Stimulated activated CD8-positive, alpha-beta memory T cell treated with anti-CD3 and anti-CD28 coated beads, Interleukin-15, amount 100 ng/mL, for 4 hours (primary cell): ENCODE measurements at regions not wholly inside any gene's neighbourhood (a gene's known extent, or its start where the extent isn't known, plus 50 kb on each side); places are given as distances from the start of the nearest gene placed in this dataset.
"Not testable (repeated sequence)": the region's sequence is repeated elsewhere in the genome, so short reads cannot be mapped to it uniquely, and the experiment has no call there.

ENCODE experiments used
- DNase-seq, 2 donors: peaks; one replicate each; pipeline ENCODE4 v3.0.0-alpha.2; 2020; ENCODE audit warnings: low read depth in 2 of 2

DNA sequence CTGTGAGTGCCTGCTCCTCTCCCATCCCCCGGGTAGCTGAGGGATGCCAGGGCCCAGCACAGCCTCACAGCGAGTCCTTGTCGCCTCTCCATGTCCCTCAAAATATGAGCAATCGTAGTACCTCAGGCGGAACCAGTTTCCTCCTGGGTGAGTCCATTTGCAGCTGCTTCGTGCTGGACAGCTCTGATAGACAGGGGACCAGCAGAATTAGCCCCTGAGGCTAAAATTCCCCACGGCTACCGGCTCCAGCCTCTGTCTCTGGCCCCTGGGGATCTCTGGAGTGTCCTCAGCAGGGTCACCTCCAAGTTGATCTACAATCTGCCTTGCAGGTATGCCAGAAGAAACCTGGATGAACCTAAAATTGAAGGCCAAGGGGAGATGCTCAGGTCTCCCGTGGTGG, 115.8 kb upstream of the FBXL7 start:
- no peak for DNase-seq

DNA sequence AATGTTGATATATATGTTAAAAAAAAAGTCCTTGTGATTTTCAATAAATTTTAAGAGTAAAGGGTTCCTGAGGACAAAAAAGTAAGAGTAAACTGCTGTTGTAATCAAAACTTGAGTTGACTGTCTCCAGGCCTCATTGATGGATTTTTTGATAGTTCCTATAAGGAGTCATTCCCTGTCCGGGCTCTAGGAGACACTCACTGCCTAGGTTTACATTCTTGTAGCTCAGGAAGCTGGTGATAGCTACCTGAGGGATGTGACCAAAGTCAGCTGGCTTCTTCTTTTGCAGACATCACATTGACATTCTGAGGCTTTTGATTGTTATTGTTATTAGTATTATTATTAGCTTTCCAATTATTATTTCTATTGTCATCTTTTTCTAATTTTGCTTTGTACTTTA, 116.5 kb upstream of the FBXL7 start:
- no peak for DNase-seq

DNA sequence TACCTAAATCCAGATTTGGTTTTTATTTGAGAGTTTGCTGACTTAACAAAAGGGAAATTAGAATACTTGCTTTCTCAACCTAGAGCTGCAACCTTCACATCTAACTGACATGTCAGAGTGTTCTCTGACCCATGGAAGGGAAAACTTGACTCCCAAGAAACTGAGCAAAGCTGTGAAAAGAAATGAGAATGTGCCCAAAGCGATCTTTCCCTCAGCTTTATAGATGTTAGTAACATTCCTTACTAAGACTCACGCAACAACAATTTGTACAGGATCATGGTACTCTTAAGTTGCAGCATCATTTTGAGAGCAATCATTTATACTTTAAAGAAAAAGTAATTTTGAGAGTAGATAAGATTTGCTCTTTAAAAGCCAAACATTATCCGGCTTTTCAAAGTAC, 117.0 kb upstream of the FBXL7 start:
- DNase-seq: no peak

DNA sequence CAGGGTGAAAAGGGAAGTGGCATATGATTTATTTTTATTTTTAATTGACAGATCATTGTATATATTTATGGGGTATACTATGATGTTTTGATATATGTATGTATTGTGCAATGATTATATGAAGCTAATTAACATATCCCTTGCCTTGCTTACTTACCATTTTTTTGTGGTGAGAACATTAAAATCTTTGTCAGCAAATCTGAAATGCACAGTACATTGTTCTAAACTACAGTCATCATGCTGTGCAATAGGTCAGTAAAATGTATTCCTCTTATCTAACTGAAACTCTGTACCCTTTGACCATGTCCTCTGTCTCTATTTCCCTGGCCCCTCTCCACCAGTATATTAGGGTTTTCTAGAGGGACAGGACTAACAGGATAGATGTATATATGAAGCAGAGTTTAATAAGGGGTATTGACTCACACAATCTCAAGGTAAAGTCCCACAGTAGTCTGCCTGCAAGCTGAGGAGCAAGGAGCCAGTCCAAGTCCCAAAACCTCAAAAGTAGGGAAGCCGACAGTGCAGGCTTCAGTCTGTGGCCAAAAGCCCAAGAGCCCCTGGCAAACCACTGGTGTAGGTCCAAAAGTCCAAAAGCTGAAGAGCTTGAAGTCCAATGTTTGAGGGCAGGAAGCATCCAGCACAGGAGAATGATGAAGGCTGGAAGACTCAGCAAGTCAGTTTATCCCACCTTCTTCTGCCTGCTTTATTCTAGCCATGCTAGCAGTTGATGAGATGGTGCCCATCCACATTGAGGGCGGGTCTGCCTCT, 122.2 kb upstream of the FBXL7 start:
- no peak for DNase-seq

DNA sequence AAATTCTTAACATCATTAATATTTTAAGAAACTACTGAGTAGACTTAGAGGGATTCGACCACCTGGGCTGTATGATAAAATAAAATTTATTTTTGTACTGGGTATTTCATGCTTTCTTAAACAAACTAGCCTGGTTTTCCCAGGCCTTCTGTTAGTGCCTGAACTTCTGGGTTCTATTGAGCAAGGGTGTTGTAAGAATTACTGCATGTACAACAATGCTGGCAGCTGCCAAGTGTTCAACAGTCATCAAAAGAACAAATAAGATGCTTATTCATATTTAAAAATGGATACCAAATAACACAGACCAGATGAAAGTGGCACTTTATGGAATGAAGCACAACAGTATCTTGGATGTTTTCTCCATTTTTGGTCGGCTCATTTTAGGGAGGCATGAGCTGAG, 123.2 kb upstream of the FBXL7 start:
- DNase-seq: no peak

DNA sequence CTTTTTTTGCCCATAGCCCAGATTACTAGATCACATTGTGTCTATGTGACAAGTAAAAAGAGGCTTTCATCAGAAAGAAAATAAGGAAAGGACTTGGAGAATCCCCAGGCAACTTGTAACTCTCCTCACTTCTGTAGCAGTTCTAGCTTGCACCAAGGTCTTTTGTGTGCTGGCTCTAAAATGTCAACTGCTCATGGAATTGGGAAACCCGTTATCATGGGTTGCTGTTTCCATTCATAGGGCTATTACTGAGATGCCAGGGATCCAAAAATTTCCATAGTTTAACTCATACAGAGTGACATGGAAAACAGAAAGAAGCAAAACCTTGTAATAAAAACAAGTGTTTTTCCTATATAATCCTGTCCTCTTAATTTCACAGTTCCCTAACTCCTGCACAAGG, 123.9 kb upstream of the FBXL7 start:
- no peak for DNase-seq

DNA sequence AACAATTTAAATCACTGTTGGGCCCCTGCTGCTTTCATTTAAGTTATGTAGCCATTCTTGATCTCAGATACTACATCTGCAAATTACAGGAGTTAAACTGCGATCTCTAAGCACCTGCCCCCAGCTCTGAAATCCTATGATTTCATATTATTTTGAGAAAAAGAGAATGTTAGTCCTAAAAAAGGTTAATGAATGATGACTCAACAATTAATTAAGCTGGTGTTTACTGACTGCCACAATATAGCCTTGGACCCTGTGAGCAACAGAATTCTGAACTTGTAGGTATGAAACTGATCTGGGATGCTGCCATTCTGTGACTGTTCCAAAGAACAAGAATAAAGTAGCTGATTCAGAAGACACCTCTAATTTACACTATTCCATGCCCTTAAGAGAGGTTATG, 124.4 kb upstream of the FBXL7 start:
- DNase-seq: no peak

DNA sequence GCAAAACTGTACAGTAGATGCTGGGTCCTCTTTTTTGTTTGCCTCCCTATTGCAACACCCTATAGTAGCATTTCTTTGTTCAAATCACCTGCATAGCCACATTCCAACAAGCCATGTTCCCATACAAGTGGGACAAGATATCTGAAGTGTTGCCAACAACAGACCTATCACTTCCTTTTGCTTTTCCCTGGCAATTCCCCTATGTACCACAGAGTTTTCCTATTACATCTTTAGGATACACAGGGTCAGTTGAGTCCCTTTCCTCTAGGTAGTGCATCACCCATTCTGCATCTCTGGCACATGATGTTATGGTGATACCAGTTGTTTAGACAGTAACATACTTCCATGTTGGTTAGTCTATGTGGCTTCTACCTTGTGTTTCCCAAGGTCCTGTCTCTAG, 125.1 kb upstream of the FBXL7 start:
- no peak for DNase-seq

DNA sequence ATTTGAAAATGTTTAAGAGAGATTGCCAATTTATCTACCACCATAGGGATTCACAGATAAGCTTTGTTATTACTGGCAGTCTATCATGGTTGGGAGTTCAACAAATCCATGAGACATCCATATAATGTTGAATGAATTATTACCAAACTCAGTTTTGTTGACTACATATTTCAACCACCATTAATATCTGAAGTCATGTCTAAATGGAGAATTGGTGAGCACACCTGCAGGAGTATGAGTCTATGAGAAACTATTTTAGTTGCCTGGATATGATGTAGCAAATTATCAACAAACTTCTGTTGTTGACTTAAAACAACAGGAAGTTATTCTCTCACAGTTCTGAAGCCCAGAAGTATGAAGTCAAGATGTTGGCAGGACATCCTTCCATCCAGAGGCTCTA, 126.8 kb upstream of the FBXL7 start:
- no peak for DNase-seq

DNA sequence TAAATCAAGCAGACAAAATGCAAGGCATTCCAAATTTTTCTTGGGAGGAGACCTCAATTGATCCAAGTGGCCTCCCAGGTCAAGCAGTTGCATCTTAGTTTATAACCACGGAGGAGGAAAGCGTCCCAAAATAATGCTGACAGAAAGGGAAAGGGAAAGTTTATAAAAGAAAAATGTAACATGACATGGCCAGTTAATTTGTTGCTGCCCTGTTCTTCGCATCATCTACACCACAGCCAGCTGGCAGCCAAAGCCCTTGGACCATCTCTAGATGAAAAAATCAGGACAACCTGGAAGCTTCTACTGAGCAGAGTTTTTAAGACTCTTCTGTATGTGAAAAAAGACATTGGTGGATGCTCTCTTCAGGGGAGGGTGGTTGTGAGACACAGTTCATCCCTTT, 128.8 kb upstream of the FBXL7 start:
- DNase-seq: no peak

DNA sequence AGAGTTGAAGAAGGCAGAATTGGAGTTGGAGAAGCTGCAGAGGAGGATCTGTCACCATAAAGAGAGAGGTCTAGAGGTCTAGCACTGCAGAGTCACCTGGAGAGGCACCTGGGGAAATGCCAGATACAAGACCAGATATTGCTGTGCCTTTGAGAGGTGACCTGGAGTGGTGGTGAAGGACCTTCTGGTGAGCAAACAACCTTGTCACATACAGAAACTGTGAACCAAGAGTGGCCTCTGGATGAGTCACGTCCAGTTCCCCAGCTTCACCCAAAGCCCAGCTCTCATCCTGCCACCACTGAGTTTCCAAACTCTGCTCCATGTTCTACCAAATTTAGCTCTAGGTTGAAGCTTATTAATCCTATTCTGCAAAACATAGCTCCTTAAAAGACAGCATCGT, 131.1 kb upstream of the FBXL7 start:
- no peak for DNase-seq

DNA sequence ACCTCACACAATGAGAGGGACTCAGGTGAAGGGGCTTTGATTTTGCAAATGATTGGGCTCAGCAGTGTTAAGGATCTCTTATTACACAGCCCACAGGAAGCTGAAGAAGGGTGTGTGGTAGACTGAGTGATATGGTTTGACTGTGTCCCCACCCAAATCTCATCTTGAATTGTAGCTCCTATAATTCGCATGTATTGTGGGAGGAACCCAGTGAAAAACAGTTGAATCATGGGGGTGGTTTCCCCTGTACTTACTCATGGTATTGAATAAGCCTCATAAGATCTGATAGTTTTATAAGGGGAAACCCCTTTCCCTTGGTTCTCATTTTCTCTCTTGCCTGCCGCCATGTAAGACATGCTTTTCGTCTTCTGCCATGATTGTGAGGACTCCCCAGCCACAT, 132.5 kb upstream of the FBXL7 start:
- DNase-seq: no peak

DNA sequence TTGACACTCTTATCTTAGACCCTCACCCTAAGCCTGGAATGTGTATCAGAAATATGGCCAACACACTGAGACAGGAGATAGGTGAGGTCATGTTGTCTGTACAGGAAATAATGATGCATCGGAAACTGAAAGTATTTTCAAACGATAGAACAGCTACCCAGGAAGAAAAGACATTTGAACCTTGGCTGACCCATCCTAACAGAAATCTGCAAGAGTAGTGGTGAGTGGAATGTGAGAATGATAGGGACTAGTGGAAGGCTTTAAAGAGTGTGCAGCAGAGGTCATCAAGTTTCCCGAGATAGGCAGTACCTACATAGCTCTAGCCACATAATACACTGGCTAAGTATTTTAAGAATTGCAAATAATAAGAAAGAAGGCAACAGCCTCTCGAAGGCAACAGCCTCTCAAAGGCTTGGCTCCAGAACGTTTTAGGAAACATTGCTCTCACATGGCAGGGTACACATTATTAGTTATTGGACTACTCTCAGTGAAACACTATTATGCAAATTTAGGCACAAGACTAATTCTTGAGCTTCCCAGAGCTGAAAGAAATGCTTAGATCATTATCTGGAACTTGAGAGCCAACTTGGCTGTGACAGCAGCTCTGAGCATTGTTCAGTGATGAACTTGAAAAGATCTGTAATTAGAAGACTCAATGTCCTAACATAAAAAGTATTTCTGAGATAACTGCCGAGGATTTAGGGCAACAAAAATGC, 133.1 kb upstream of the FBXL7 start:
- no peak for DNase-seq

DNA sequence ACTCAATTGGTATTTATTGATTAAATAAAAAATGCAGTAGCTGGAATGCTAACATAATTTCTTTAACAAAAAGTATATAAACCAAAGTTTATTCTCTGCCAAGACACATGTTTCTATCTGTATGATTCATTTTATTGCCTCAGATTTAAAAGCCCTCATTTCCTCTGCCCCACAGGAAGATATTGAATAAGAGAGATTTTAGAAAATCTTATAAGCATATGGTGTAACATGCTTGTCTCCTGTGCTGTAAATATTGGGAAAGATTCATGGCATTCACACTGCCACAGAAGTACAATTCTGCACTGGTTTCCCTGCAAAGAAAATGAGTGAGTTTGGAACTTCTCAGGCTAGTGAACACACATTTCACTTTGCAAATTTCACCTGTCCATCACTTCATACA, 134.9 kb upstream of the FBXL7 start:
- no peak for DNase-seq

DNA sequence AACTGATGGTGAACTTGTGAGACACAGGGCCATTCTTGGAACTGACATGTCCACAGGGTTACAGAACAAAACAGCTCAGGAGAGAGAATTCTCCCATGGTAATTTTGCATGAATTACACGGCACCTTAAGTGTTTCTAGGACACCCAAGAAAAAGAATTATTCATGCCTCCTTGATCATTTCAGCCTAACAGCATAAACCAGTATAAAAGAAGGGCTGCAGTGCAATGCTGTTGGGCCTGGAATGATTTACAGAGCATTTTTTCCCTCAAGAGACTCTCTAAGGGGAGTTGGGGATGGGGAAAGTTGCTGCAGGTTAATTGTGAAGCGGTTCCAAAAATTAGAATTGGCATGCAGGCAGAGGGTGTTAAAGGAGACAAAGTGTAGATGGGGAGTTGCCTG, 136.4 kb upstream of the FBXL7 start:
- no peak for DNase-seq

DNA sequence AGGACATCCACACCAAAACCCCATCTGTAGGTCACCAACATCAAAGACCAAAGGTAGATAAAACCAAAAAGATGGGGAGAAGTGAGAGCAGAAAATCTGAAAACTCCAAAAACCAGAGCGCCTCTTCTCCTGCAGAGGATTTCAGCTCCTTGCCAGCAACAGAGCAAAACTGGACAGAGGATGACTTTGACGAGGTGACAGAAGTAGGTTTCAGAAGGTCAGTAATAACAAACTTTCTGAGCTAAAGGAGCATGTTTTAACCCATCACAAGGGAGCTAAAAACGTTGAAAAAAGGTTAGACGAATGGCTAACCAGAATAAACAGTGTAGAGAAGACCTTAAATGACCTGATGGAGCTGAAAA, 142.9 kb upstream of the FBXL7 start:
- not testable (repeated sequence) for DNase-seq

DNA sequence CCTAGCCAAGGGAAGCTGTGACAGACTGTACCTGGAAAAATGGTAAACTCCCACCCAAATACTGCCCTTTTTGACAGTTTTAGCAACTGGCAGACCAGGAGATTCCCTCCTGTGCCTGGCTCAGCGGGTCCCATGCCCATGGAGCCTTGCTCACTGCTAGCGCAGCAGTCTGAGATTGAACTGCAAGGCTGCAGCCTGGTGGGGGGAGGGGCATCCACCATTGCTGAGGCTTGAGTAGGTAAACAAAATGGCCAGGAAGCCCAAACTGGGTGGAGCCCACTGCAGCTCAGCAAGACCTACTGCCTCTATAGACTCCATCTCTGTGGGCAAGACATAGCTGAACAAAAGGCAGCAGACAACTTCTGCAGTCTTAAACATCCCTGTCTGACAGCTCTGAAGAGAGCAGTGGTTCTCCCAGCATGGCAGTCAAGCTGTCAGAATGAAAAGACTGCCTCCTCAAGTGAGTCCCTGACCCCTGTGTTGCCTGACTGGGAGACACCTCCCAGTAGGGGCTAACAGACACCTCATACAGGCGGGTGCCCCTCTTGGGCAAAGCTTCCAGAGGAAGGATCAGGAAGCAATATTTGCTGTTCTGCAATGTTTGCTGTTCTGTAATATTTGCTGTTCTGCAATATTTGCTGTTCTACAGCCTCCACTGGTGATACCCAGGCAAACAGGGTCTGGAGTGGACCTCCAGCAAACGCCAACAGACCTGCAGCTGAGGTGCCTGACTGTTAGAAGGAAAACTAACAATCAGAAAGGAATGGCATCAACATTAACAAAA, 143.5 kb upstream of the FBXL7 start:
- DNase-seq: not testable (repeated sequence)

DNA sequence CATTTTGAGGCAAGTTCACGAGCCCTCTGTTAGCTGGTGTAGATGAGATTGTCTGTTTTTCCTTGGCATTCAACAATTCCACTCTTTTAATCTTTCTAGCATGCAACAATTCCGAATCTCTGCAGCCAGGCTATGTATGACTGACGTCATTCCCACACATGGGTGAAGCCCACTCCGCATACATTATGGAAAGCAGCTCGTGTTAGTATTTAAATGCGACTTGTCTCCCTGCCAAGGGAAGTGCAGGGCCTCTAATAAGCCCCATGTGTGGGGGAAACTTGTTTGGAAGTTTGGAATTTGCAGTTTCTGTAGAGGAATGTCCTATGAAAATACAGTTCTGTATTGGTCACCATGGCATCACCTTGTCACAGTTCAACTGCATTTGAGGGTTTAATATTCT, 146.0 kb upstream of the FBXL7 start:
- DNase-seq: no peak

DNA sequence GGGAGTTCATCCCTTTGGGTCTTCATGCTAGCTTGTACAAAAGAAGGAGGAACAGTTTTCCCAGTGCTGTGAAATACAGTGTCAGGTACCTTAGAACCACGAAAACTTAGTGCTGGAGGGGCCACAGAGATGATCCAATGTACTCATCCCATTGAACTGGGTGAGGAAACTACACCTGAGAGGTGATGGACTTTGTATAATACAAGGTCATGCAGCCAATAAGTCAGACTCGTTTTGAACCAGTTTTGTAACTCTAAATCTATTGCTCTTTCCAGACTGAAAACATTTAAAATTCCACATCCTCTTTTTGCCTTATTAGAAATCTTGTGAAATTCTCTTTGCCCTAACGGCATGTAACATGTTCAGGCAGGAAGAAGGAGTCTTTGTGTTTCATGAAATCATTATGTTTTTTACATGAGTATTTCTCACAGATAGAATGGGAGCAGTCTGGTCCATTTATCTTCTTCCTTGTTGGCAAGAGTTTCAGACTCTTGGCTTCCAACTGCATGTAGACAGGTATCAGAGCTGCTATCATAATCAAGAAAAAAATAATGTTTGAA, 146.8 kb upstream of the FBXL7 start:
- DNase-seq: no peak

DNA sequence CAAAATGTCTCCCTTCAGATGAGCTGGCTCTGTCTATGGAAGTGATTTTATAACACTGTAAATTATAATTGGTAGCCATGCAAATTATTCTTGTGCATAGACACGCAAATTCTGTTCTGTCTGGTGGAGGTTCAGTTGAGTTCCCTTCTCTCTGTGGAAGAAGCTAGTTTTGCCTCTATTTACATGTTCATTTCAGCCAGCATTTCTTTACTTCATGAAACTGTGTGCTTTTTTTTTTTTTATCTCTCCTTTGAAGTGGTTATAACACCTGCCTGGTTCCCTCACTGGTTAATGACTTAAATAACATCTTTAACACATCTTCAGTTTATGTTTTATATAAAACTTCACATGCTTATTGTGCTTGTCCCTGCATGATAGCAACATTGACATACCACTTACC, 149.4 kb upstream of the FBXL7 start:
- DNase-seq: no peak

DNA sequence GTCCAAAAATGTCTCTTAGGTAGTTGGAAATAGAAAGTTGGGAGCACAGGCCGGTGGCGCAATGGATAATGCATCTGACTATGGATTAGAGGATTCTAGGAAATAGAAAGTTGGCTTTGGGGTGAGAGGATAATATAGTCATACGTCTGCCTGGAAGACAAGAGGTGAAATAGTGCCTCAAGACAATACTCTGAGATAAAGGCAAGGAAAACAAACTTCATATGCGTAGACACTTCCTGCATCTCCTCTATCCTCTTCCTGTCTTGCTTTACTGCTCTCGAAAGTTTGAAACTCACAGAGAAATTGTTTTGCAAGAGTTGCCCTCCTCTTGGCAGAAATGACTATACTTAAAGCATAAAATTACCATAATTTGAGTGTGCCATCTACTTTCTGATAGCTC, 153.2 kb upstream of the FBXL7 start:
- DNase-seq: no peak

DNA sequence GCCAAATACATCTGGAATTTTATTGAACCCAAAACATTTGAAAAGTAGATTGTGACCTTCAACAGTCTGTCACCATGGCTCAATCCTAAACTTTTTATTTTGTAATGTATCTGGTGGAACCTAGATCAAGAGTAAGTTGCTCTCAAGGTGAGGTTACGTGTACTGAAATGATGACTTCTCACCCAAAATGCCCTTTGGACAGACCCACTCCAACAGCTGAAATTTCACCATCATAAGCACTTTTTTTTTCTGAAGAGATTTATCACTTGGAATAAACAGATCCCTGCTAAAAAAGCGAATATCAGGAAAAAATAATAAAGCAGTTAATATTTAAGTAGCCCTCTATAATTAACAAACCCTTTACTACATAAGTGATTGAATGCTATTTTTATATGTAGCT, 155.0 kb upstream of the FBXL7 start:
- no peak for DNase-seq

DNA sequence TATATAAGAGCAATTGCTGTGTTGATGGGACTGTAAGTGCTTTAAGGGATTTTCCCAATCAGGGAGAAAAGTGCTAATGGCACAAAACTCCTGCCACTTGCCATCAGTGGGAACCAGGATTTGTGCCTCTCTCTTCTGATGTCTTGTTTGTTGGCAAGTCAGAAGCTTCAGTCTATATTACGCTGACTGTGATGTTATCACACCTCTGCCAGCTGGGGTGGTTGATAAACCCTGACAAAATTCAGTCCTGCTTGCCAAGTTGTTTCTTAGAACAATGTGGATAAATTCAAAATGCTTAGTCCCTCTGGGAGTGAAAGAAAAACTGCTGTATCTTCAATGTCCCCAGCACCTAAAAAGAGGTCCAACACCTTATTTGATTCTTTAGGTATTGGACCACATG, 161.4 kb upstream of the FBXL7 start:
- DNase-seq: no peak
